ENCODE measurements at regions not wholly inside any gene's neighbourhood (a gene's known extent, or its start where the extent isn't known, plus 50 kb on each side); places are given as distances from the start of the nearest gene placed in this dataset.

- TF ChIP-seq EZH2 (IDR thresholded peaks at IDR 0.05; ENCODE audit: insufficient read depth, poor library complexity, severe bottlenecking) = no peak
- no peak for TF ChIP-seq EZH2phosphoT487 (IDR thresholded peaks at IDR 0.05; ENCODE audit: insufficient read depth, low read depth)
These were observed 79.0 kb upstream of the ATXN3L start for GRCh38 chrX:13398839-13399238.

Data from GM23248 (cell line).